Gastrocnemius medialis (tissue), 4 donors: ENCODE measurements at regions not wholly inside any gene's neighbourhood (a gene's known extent, or its start where the extent isn't known, plus 50 kb on each side); places are given as distances from the start of the nearest gene placed in this dataset.

ENCODE experiments used
- ATAC-seq, 2 donors: fragments of 150-250 bp; one replicate each; pipeline ENCODE4 v1.9.1; 2016
- DNase-seq, 2 donors: peaks; one replicate each; pipeline ENCODE4 v3.0.0-alpha.2; 2019
- H3K27ac ChIP-seq, 4 donors: fragments of 200-600 bp; sonication (generic); 1 replicate in 1 of 4; 2 replicates in 3 of 4; pipeline ENCODE4 v1.5.1; 2016 to 2018; ENCODE audit warnings: mild to moderate bottlenecking in 2 of 4, moderate library complexity in 1 of 4
- H3K27me3 ChIP-seq, 3 donors: fragments of 200-600 bp; sonication (generic) in 2 of 3; 1 replicate in 1 of 3; 2 replicates in 2 of 3; pipeline versions ENCODE4 v1.5.1 to v1.6.0; 2016 to 2019; ENCODE audit warnings: mild to moderate bottlenecking in 1 of 3, moderate library complexity in 1 of 3
- H3K36me3 ChIP-seq, 2 donors: fragments of 200-600 bp; sonication (generic) in 1 of 2; one replicate each; pipeline ENCODE4 v1.5.1; 2017 to 2018
- H3K4me1 ChIP-seq, 2 donors: fragments of 200-600 bp; sonication (generic) in 1 of 2; one replicate each; pipeline ENCODE4 v1.5.1; 2016 to 2017; ENCODE audit warnings: mild to moderate bottlenecking in 2 of 2
- H3K4me3 ChIP-seq, 4 donors: fragments of 200-600 bp; sonication (generic) in 3 of 4; 1 replicate in 1 of 4; 2 replicates in 3 of 4; pipeline ENCODE4 v1.5.1; 2016 to 2019; ENCODE audit warnings: mild to moderate bottlenecking in 2 of 4
- H3K9me3 ChIP-seq, 3 donors: fragments of 200-600 bp; sonication (generic) in 2 of 3; 1 replicate in 1 of 3; 2 replicates in 2 of 3; pipeline ENCODE4 v1.5.1; 2016 to 2019
- CTCF ChIP-seq, 5 experiments: fragments of 450-650 bp in 3 of 5; fragments of 200-600 bp in 2 of 5; sonication (generic) in 2 of 5; IDR thresholded peaks in 4 of 5; conservative IDR thresholded peaks in 1 of 5; 1 replicate in 4 of 5; 2 replicates in 1 of 5; pipeline ENCODE4 v1.5.1; 2016 to 2019; ENCODE audit warnings: antibody characterized with exemption in 5 of 5, mild to moderate bottlenecking in 3 of 5, moderate library complexity in 3 of 5
- POLR2A ChIP-seq, 2 donors: fragments of 450-650 bp; IDR thresholded peaks; one replicate each; pipeline ENCODE4 v1.6.1; 2017; ENCODE audit warnings: antibody characterized with exemption in 2 of 2, mild to moderate bottlenecking in 2 of 2, moderate library complexity in 2 of 2
- in situ Hi-C, 4 donors: fragments of 200-750 bp; cut with MboI; loops; one replicate each; pipeline versions ENCODE4 v1.15.0 to v1.8.0; 2017; ENCODE audit warnings: low sequenced_read_pairs in 4 of 4
- intact Hi-C: fragments of 100-400 bp; cut with DNase I; formaldehyde crosslinking; loops from one replicate; pipeline ENCODE4 v1.15.1; 2023; ENCODE audit warnings: low total_unique reads

GRCh38 chr17:55655777-55656176 is 66.9 kb downstream of the TMEM100 start:
- no peak for TF ChIP-seq CTCF (IDR thresholded peaks at IDR 0.05 in 4 of 5, conservative IDR thresholded peaks at IDR 0.05 in 1 of 5)
- TF ChIP-seq POLR2A (IDR thresholded peaks at IDR 0.05) = no peak
- Histone ChIP-seq H3K4me3 (no peak overlapping the region), H3K9me3 (no peaks in the 10 kb centered on the region), H3K36me3 (no peaks in the 10 kb centered on the region), H3K4me1 (peaks cover 0 to 3% of the 10 kb centered on the region in 2 donors), H3K27me3 (no peaks in the 10 kb centered on the region), H3K27ac (no peak overlapping the region)
- intact Hi-C loops = no loop called here
- ATAC-seq = no peak
- in situ Hi-C loops = no loop called here
- DNase-seq = no peak

DNA sequence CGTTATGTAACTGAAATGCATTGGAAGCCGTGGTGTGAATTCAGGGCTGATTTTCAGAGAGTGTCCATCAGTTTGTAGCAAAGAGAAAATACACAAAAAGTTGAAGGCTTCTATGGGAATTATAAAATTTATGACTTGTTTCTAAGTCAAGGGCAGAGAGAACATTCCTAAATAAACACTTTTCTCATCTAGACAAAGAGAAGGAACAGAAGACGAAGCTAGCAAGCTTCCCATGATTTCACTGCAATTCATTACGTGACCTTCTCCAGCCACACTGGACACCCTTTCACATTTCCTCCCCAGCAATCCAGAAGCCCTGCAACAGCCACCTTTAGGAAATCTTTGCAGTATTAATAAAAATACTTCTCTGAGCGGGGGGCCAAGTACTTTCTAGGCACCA is 67.8 kb downstream of the TMEM100 start:
- in situ Hi-C loops = no loop called here
- no peak for ATAC-seq
- Histone ChIP-seq H3K36me3 (no peaks in the 10 kb centered on the region), H3K9me3 (no peaks in the 10 kb centered on the region), H3K4me1 (no peaks in the 10 kb centered on the region), H3K27me3 (no peaks in the 10 kb centered on the region), H3K4me3 (no peak overlapping the region), H3K27ac (no peak overlapping the region)
- intact Hi-C loops = no loop called here
- no peak for DNase-seq
- TF ChIP-seq POLR2A (IDR thresholded peaks at IDR 0.05) = no peak
- TF ChIP-seq CTCF (IDR thresholded peaks at IDR 0.05 in 4 of 5, conservative IDR thresholded peaks at IDR 0.05 in 1 of 5) = no peak

DNA sequence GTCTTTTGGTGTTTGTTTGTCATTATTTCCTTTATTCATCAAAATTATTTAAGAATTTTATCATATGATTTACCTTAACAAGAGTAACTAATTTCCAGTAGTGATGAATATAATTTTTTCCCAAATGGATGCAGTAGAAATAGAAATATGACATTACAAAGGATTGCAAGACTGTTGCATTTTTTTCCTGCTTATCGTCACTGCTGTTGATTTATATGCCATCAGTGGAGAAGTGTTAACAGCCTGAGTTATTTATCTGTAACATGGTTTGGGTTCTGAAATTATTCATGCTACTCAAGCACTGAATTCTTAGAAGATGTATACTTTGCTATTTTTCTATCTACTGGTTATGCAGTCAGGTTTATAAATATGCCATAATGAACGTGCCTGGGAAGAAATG is 68.6 kb downstream of the TMEM100 start:
- no peak for TF ChIP-seq POLR2A (IDR thresholded peaks at IDR 0.05)
- no peak for TF ChIP-seq CTCF (IDR thresholded peaks at IDR 0.05 in 4 of 5, conservative IDR thresholded peaks at IDR 0.05 in 1 of 5)
- Histone ChIP-seq H3K27me3 (peaks cover 0 to under 1% (median 0%) of the 10 kb centered on the region in 3 donors), H3K4me3 (no peak overlapping the region), H3K4me1 (no peaks in the 10 kb centered on the region), H3K27ac (no peak overlapping the region), H3K36me3 (no peaks in the 10 kb centered on the region), H3K9me3 (no peaks in the 10 kb centered on the region)
- DNase-seq (no peak), ATAC-seq (no peak)
- intact Hi-C loops = no loop called here
- in situ Hi-C loops = no loop called here

DNA sequence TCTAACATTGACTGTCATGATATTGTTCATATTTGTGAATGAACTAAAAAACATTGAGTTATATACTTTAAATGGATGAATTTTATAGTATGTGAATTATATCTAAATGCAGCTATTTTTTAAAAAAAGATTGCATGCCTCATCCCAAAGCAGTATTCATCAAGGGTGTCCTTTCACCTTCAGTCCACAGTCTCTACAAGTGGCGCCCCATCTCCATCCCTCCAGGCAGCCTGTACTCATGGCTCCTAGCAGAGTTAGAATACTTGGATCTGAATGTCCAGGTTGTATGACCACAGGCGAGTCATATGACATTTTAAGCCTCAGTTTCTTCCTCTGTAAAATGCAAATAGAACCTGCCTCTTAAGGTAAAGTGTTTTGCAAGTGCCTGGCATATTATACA is 69.8 kb downstream of the TMEM100 start:
- intact Hi-C loops (no loop called here), in situ Hi-C loops (no loop called here)
- Histone ChIP-seq H3K4me1 (no peaks in the 10 kb centered on the region), H3K9me3 (no peaks in the 10 kb centered on the region), H3K27ac (no peak overlapping the region), H3K27me3 (peaks cover 0 to 2% (median 0%) of the 10 kb centered on the region in 3 donors), H3K4me3 (no peak overlapping the region), H3K36me3 (no peaks in the 10 kb centered on the region)
- ATAC-seq (no peak), DNase-seq (no peak)
- TF ChIP-seq POLR2A (IDR thresholded peaks at IDR 0.05) (no peak), CTCF (IDR thresholded peaks at IDR 0.05 in 4 of 5, conservative IDR thresholded peaks at IDR 0.05 in 1 of 5) (no peak)

GRCh38 chr17:55652114-55652823 is 70.4 kb downstream of the TMEM100 start:
- no peak for TF ChIP-seq POLR2A (IDR thresholded peaks at IDR 0.05)
- no peak overlapping the region for H3K4me3 ChIP-seq
- intact Hi-C loops (no loop called here), in situ Hi-C loops (no loop called here)
- ATAC-seq (no peak), DNase-seq (no peak)
- no peaks in the 10 kb centered on the region for H3K4me1 ChIP-seq
- H3K36me3 ChIP-seq = no peaks in the 10 kb centered on the region
- peaks cover 0 to 2% (median 0%) of the 10 kb centered on the region in 3 donors for H3K27me3 ChIP-seq
- H3K27ac ChIP-seq = no peak overlapping the region
- H3K9me3 ChIP-seq = no peaks in the 10 kb centered on the region
